ENCODE measurements at regions not wholly inside any gene's neighbourhood (a gene's known extent, or its start where the extent isn't known, plus 50 kb on each side); places are given as distances from the start of the nearest gene placed in this dataset.

DNA sequence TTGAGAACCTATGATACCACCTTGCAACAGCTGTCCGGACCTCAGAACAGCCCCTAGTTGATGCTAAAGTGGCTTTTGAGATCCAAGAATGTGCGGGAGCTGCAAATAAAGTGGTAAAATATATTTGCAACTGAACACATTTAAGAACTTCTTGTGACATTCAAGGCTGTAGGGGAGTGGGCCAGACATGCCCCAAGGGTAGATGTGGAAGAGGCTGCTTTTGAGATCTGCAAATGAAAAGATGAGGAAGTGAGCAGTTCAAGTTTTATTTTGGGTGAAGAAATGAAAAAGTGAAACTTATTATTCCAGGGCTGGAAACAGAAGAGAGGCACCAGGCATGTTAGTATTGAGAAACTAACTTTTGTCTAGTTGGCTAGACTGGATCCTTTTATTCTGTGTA, 359.5 kb upstream of the PLXNA2 start:
- TF ChIP-seq, protein P1, sequence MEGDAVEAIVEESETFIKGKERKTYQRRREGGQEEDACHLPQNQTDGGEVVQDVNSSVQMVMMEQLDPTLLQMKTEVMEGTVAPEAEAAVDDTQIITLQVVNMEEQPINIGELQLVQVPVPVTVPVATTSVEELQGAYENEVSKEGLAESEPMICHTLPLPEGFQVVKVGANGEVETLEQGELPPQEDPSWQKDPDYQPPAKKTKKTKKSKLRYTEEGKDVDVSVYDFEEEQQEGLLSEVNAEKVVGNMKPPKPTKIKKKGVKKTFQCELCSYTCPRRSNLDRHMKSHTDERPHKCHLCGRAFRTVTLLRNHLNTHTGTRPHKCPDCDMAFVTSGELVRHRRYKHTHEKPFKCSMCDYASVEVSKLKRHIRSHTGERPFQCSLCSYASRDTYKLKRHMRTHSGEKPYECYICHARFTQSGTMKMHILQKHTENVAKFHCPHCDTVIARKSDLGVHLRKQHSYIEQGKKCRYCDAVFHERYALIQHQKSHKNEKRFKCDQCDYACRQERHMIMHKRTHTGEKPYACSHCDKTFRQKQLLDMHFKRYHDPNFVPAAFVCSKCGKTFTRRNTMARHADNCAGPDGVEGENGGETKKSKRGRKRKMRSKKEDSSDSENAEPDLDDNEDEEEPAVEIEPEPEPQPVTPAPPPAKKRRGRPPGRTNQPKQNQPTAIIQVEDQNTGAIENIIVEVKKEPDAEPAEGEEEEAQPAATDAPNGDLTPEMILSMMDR (conservative IDR thresholded peaks at IDR 0.05 in 1 of 2, IDR thresholded peaks at IDR 0.05 in 1 of 2; ENCODE audit: extremely low read depth in 1 of 2, insufficient read depth in 1 of 2, low read depth in 1 of 2, low read length in 2 of 2), result no peak
- TF ChIP-seq EZH2 (IDR thresholded peaks at IDR 0.05; ENCODE audit: borderline replicate concordance, low read length), result no peak
